Stimulated activated CD4-positive, alpha-beta T cell treated with anti-CD3 and anti-CD28 coated beads, Interleukin-1b, Interleukin-23, amount 100 ng/mL, for 1 hour (primary cell): ENCODE measurements at regions not wholly inside any gene's neighbourhood (a gene's known extent, or its start where the extent isn't known, plus 50 kb on each side); places are given as distances from the start of the nearest gene placed in this dataset.
"Not testable (repeated sequence)": the region's sequence is repeated elsewhere in the genome, so short reads cannot be mapped to it uniquely, and the experiment has no call there.

Experiments
- DNase-seq, 2 donors: peaks; one replicate each; pipeline ENCODE4 v3.0.0-alpha.2; 2020; ENCODE audit warnings: low read depth in 2 of 2

- DNase-seq, result no peak
Observed at GRCh38 chr2:64251497-64252250, 107.5 kb upstream of the PELI1 start.

- DNase-seq, result not testable (repeated sequence)
Observed at GRCh38 chr2:64252251-64252978, 108.2 kb upstream of the PELI1 start.

GRCh38 chr2:64253421-64253820 lies 109.2 kb upstream of the PELI1 start:
- DNase-seq, result not testable (repeated sequence)

GRCh38 chr2:64258566-64258965 lies 114.3 kb upstream of the PELI1 start:
- DNase-seq, result no peak

GRCh38 chr2:64259312-64259711 lies 115.1 kb upstream of the PELI1 start:
- no peak for DNase-seq

- no peak for DNase-seq
Observed at GRCh38 chr2:64260093-64260803, 116.0 kb upstream of the PELI1 start.

- DNase-seq, result no peak
Observed at GRCh38 chr2:64260817-64261216, 116.6 kb upstream of the PELI1 start.

GRCh38 chr2:64262071-64262470 lies 117.9 kb upstream of the PELI1 start:
- no peak for DNase-seq

GRCh38 chr2:64262816-64263215 lies 118.6 kb upstream of the PELI1 start:
- no peak for DNase-seq

GRCh38 chr2:64263315-64263714 lies 119.1 kb upstream of the PELI1 start:
- no peak for DNase-seq

GRCh38 chr2:64267699-64268098 lies 123.5 kb upstream of the PELI1 start:
- no peak for DNase-seq

GRCh38 chr2:64268330-64269048 lies 124.3 kb upstream of the PELI1 start:
- DNase-seq, result no peak

GRCh38 chr2:64273524-64274398 lies 129.5 kb upstream of the PELI1 start:
- no peak for DNase-seq

GRCh38 chr2:64274399-64275173 lies 130.4 kb upstream of the PELI1 start:
- DNase-seq, result no peak

- no peak for DNase-seq
Observed at GRCh38 chr2:64275174-64275466, 130.9 kb upstream of the PELI1 start.

GRCh38 chr2:64276417-64277095 lies 132.3 kb upstream of the PELI1 start:
- no peak for DNase-seq

GRCh38 chr2:64277101-64277849 lies 133.1 kb upstream of the PELI1 start:
- no peak for DNase-seq

GRCh38 chr2:64280812-64281211 lies 136.6 kb upstream of the PELI1 start:
- not testable (repeated sequence) for DNase-seq

GRCh38 chr2:64283006-64283570 lies 138.9 kb upstream of the PELI1 start:
- DNase-seq, result no peak
